OCI-LY7 (cell line): ENCODE measurements at regions not wholly inside any gene's neighbourhood (a gene's known extent, or its start where the extent isn't known, plus 50 kb on each side); places are given as distances from the start of the nearest gene placed in this dataset.
A peak's percentile ranks its signal among the peaks of the same experiment; 100 is the strongest.

Experiments
- BruUV-seq: library from RNA; stranded (reverse); fragments of 400-500 nt; replicated peaks from 2 replicates; lab custom pipeline; 2021; lab: Mats Ljungman, UMichigan
- CTCF ChIA-PET: fragments of 300-600 bp; sonication (Branson Sonifier 250); formaldehyde crosslinking; loops from one replicate; lab custom pipeline; 2022; ENCODE audit warnings: antibody characterized with exemption; ENCODE audit not compliant: unreplicated experiment; lab: Charles Lee
- POLR2A ChIA-PET: fragments of 300-600 bp; sonication (Branson Sonifier 250); formaldehyde crosslinking; loops from one replicate; lab custom pipeline; 2022; ENCODE audit warnings: antibody characterized with exemption; lab: Charles Lee
- DNase-seq: peaks from one replicate; pipeline ENCODE4 v3.0.0-alpha.2; 2015; ENCODE audit warnings: low spot score
- H2AFZ ChIP-seq: fragments of 200-600 bp; sonication (generic), shearing (Covaris generic); 2 replicates; pipeline ENCODE4 v1.6.1; 2014; ENCODE audit warnings: mild to moderate bottlenecking, antibody characterized with exemption, low read length, moderate library complexity
- H3K27ac ChIP-seq: fragments of 200-600 bp; sonication (generic); 2 replicates; pipeline ENCODE4 v1.5.1; 2014; ENCODE audit warnings: mixed run types, low read depth, mild to moderate bottlenecking, moderate library complexity, low read length, inconsistent platforms; ENCODE audit not compliant: poor library complexity, severe bottlenecking
- H3K36me3 ChIP-seq: fragments of 200-600 bp; sonication (generic); 2 replicates; pipeline ENCODE4 v1.6.1; 2014; ENCODE audit warnings: mild to moderate bottlenecking, antibody characterized with exemption, low read length, moderate library complexity, mixed read lengths; ENCODE audit not compliant: insufficient read depth
- H3K4me1 ChIP-seq: fragments of 200-600 bp; sonication (generic); 2 replicates; pipeline ENCODE4 v1.5.1; 2014; ENCODE audit warnings: mild to moderate bottlenecking, low read length; ENCODE audit not compliant: insufficient read depth, poor library complexity, severe bottlenecking
- H3K4me2 ChIP-seq: fragments of 200-600 bp; sonication (generic); 2 replicates; pipeline ENCODE4 v1.6.1; 2014; ENCODE audit warnings: mild to moderate bottlenecking, low read length
- H3K4me3 ChIP-seq: fragments of 200-600 bp; sonication (generic); 2 replicates; pipeline ENCODE4 v1.5.1; 2014; ENCODE audit warnings: mild to moderate bottlenecking, low read depth, low read length; ENCODE audit not compliant: poor library complexity, severe bottlenecking
- H3K79me2 ChIP-seq: fragments of 200-600 bp; sonication (generic); 2 replicates; pipeline ENCODE4 v1.6.1; 2016; ENCODE audit warnings: low read depth, mild to moderate bottlenecking, low read length, moderate library complexity, mixed read lengths; ENCODE audit not compliant: insufficient read depth
- H3K9me2 ChIP-seq: fragments of 200-600 bp; sonication (generic); 2 replicates; pipeline ENCODE4 v1.6.1; 2016; ENCODE audit warnings: mild to moderate bottlenecking, low read length, mixed read lengths; ENCODE audit not compliant: insufficient read depth
- H3K9me3 ChIP-seq: fragments of 200-600 bp; sonication (generic); 2 replicates; pipeline ENCODE4 v1.6.1; 2014; ENCODE audit warnings: mild to moderate bottlenecking, mixed run types, low read length, mixed read lengths
- H4K20me1 ChIP-seq: fragments of 200-600 bp; sonication (generic); 2 replicates; pipeline ENCODE4 v1.6.1; 2014; ENCODE audit warnings: mild to moderate bottlenecking, antibody characterized with exemption, low read length, moderate library complexity, mixed read lengths; ENCODE audit not compliant: insufficient read depth
- EZH2phosphoT487 ChIP-seq: fragments of 200-600 bp; sonication (generic); IDR thresholded peaks from 2 replicates; pipeline ENCODE4 v1.6.1; 2018; ENCODE audit warnings: low read depth, borderline replicate concordance, mild to moderate bottlenecking, mixed run types, antibody characterized with exemption, low read length, moderate library complexity, mixed read lengths
- intact Hi-C: fragments of 100-400 bp; cut with micrococcal nuclease; formaldehyde crosslinking; loops from one replicate; pipeline ENCODE4 v1.10.0; 2022; ENCODE audit not compliant: unreplicated experiment
- TF ChIP-seq, protein P1 (sequence below): fragments of 200-600 bp; sonication (generic); conservative IDR thresholded peaks from 2 replicates; pipeline ENCODE4 v1.5.1; 2014; ENCODE audit warnings: mild to moderate bottlenecking, antibody characterized with exemption, low read length, moderate library complexity, mixed read lengths

DNA sequence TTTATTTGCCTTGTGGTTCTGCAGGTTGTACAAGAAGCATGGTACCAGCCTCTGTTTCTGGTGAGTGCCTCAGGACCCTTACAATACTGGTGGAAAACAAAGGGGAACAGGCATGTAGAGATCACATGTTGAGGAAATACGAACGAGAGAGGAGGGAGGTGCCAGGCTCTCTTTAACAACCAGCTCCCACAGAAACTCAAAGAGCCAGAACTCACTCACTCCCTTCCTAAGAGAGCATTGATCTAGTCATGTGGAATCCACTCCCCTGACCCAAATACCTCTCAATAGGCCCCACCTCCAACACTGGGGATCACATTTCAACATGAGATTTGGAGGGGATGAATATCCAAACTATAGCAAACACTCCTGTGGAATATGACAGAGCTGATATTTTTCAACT lies 938.0 kb downstream of the GALC start:
- Histone ChIP-seq H2AFZ (peak overlapping the region; percentile 60; the same call in 1 of the 2 replicates), H3K27ac (no peak overlapping the region), H3K9me2 (no peaks in the 10 kb centered on the region), H3K4me2 (no peak overlapping the region), H3K36me3 (no peaks in the 10 kb centered on the region; the same call in 1 of the 2 replicates), H3K4me1 (peaks cover 22% of the 10 kb centered on the region), H3K79me2 (no peaks in the 10 kb centered on the region), H3K9me3 (peaks cover 2% of the 10 kb centered on the region; the same call in 1 of the 2 replicates), H4K20me1 (no peaks in the 10 kb centered on the region), H3K4me3 (no peak overlapping the region)
- intact Hi-C loops = no loop called here
- TF ChIP-seq, protein P1, sequence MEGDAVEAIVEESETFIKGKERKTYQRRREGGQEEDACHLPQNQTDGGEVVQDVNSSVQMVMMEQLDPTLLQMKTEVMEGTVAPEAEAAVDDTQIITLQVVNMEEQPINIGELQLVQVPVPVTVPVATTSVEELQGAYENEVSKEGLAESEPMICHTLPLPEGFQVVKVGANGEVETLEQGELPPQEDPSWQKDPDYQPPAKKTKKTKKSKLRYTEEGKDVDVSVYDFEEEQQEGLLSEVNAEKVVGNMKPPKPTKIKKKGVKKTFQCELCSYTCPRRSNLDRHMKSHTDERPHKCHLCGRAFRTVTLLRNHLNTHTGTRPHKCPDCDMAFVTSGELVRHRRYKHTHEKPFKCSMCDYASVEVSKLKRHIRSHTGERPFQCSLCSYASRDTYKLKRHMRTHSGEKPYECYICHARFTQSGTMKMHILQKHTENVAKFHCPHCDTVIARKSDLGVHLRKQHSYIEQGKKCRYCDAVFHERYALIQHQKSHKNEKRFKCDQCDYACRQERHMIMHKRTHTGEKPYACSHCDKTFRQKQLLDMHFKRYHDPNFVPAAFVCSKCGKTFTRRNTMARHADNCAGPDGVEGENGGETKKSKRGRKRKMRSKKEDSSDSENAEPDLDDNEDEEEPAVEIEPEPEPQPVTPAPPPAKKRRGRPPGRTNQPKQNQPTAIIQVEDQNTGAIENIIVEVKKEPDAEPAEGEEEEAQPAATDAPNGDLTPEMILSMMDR = no peak
- no peak for TF ChIP-seq EZH2phosphoT487
- no TSS peak for BruUV-seq
- DNase-seq = no peak
- POLR2A ChIA-PET = interaction anchor here (0.6 to 1.9 kb wide), 5 partner anchors 7 to 1732 kb away, joined by 3 to 8 read pairs (median 3); no protein-coding TSS in a partner anchor
- CTCF ChIA-PET = no interaction called here

DNA sequence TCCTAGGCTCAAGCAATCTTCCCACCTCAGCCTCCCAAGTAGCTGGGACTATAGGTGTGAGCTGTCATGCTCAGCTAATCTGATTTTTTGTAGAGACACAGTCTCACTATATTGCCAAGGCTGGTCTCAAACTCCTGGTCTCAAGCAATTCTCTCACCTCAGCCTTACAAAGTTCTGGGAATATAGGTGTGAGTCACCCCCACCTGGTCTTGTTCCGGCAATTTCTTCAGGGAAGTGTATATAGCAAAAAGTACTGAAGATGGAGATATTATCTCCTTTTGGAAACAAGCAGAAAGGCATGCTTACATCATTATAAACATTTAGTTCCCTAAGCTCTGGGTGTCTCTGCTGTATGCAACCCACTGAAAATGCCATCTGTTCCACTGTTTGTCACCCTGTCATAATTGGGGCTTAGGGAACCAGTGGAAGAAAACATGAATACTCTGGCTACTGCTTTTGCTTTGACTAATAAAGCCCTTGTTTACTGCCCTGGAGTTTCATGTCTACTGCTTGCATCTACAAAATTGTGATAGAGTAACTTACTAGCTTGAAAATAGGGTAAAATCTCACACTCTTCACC lies 940.2 kb downstream of the GALC start:
- peaks cover 23% of the 10 kb centered on the region for H3K4me1 ChIP-seq
- no peak overlapping the region for H3K4me2 ChIP-seq
- peak overlapping the region; percentile 64; the same call in 1 of the 2 replicates for H2AFZ ChIP-seq
- no peak for TF ChIP-seq EZH2phosphoT487
- TF ChIP-seq, protein P1 = no peak
- BruUV-seq = no TSS peak
- H3K9me2 ChIP-seq = no peaks in the 10 kb centered on the region
- H3K27ac ChIP-seq = no peak overlapping the region
- no peaks in the 10 kb centered on the region; the same call in 1 of the 2 replicates for H3K36me3 ChIP-seq
- H3K9me3 ChIP-seq = no peaks in the 10 kb centered on the region; the same call in 1 of the 2 replicates
- H4K20me1 ChIP-seq = no peaks in the 10 kb centered on the region
- DNase-seq = no peak
- ChIA-PET POLR2A (no interaction called here), CTCF (no interaction called here)
- H3K79me2 ChIP-seq = no peaks in the 10 kb centered on the region
- no peak overlapping the region for H3K4me3 ChIP-seq
- intact Hi-C loops = no loop called here

DNA sequence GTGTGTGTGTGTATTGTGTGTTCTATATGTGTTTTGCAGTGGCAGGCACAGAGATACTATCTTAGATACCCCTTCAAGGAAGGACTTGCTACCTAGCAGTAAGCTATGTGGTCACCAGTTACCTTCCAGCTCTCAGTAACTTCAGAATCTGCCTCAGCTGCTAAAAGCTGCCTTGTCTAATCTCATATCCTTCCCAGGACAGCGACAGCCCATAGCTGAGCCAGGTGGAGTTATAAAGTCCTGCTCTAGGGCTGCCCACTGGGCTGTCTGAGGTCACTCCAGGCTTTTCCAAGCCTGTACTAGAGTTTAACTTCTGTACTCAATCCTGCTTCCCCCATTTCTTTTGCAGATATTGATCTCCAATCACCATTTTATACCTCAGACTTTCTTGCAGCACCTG lies 942.6 kb downstream of the GALC start:
- ChIA-PET POLR2A (interaction anchor here (0.5 to 4.2 kb wide), 10 partner anchors 9 to 562 kb away, joined by 3 to 16 read pairs (median 3); no protein-coding TSS in a partner anchor), CTCF (interaction anchor here (1.2 to 1.5 kb wide), 3 partner anchors 8 to 21 kb away, joined by 3 to 5 read pairs (median 4); no protein-coding TSS in a partner anchor)
- DNase-seq = no peak
- H2AFZ ChIP-seq = peak overlapping the region; percentile 86
- peak overlapping the region; percentile 1 for H3K27ac ChIP-seq
- H3K79me2 ChIP-seq = no peaks in the 10 kb centered on the region
- BruUV-seq = no TSS peak
- H3K4me1 ChIP-seq = peaks cover 29% of the 10 kb centered on the region
- TF ChIP-seq, protein P1 = no peak
- TF ChIP-seq EZH2phosphoT487 = no peak
- H4K20me1 ChIP-seq = no peaks in the 10 kb centered on the region
- H3K4me3 ChIP-seq = no peak overlapping the region
- no peaks in the 10 kb centered on the region for H3K9me2 ChIP-seq
- peak overlapping the region; percentile 19 for H3K4me2 ChIP-seq
- H3K9me3 ChIP-seq = no peaks in the 10 kb centered on the region
- intact Hi-C loops = no loop called here
- H3K36me3 ChIP-seq = no peaks in the 10 kb centered on the region; the same call in 1 of the 2 replicates
